AG04450 (cell line): ENCODE measurements at regions not wholly inside any gene's neighbourhood (a gene's known extent, or its start where the extent isn't known, plus 50 kb on each side); places are given as distances from the start of the nearest gene placed in this dataset.

Experiments used
- CTCF ChIA-PET: fragments of 300-600, 350-600 bp; formaldehyde crosslinking; extraction: SDS; loops from one replicate; lab custom pipeline; 2022; ENCODE audit warnings: antibody characterized with exemption, inconsistent platforms; lab: Charles Lee
- POLR2A ChIA-PET: fragments of 350-600 bp; formaldehyde crosslinking; extraction: SDS; loops from one replicate; lab custom pipeline; 2021; ENCODE audit warnings: antibody characterized with exemption, inconsistent platforms; lab: Yijun Ruan, JAX
- DNase-seq: peaks from one replicate; pipeline ENCODE4 v3.0.0-alpha.2; 2011; ENCODE audit warnings: low read depth, low spot score
- H3K27ac ChIP-seq: one replicate; pipeline ENCODE4 v1.5.1; 2012; ENCODE audit warnings: low read depth, low read length, control low read depth
- H3K27me3 ChIP-seq: one replicate; pipeline ENCODE4 v1.6.0; 2012; ENCODE audit warnings: low read length; ENCODE audit not compliant: control insufficient read depth, insufficient read depth
- H3K4me3 ChIP-seq: 2 replicates; pipeline ENCODE4 v1.5.1; 2011; ENCODE audit warnings: mild to moderate bottlenecking, low read depth, low read length, control low read depth
- H3K9me3 ChIP-seq: 2 replicates; pipeline ENCODE4 v1.5.1; 2012; ENCODE audit warnings: low read length; ENCODE audit not compliant: control insufficient read depth, insufficient read depth
- CTCF ChIP-seq: IDR thresholded peaks from 2 replicates; pipeline ENCODE4 v1.5.1; 2011; ENCODE audit warnings: low read depth, low read length, control low read depth, inconsistent platforms

- Histone ChIP-seq H3K9me3 (no peaks in the 10 kb centered on the region), H3K27ac (no peak overlapping the region), H3K27me3 (peaks cover 2% of the 10 kb centered on the region), H3K4me3 (no peak overlapping the region)
- ChIA-PET POLR2A (no interaction called here), CTCF (no interaction called here)
- no peak for DNase-seq
- no peak for TF ChIP-seq CTCF
These were observed 123.1 kb downstream of the ADAMTS15 start for GRCh38 chr11:130571519-130571918.

GRCh38 chr11:130571947-130572584, 123.6 kb downstream of the ADAMTS15 start:
- ChIA-PET POLR2A (interaction anchor here (1.0 kb wide), 1 partner anchor 52 kb away, joined by 3 read pairs; no protein-coding TSS in a partner anchor), CTCF (no interaction called here)
- peaks cover 2% of the 10 kb centered on the region for H3K27me3 ChIP-seq
- H3K9me3 ChIP-seq: no peaks in the 10 kb centered on the region
- TF ChIP-seq CTCF: no peak
- H3K4me3 ChIP-seq: no peak overlapping the region
- DNase-seq: no peak
- no peak overlapping the region for H3K27ac ChIP-seq

- no peak for DNase-seq
- H3K27ac ChIP-seq: no peak overlapping the region
- TF ChIP-seq CTCF: no peak
- H3K4me3 ChIP-seq: no peak overlapping the region
- CTCF ChIA-PET: no interaction called here
- H3K27me3 ChIP-seq: peaks cover 2% of the 10 kb centered on the region
- no peaks in the 10 kb centered on the region; the same call in 1 of the 2 replicates for H3K9me3 ChIP-seq
- POLR2A ChIA-PET: no interaction called here
These were observed 125.3 kb downstream of the ADAMTS15 start for GRCh38 chr11:130573767-130574166.

- Histone ChIP-seq H3K27ac (no peak overlapping the region), H3K27me3 (peaks cover 2% of the 10 kb centered on the region), H3K9me3 (peaks cover 3% of the 10 kb centered on the region; the same call in 1 of the 2 replicates), H3K4me3 (no peak overlapping the region)
- no peak for TF ChIP-seq CTCF
- ChIA-PET POLR2A (no interaction called here), CTCF (no interaction called here)
- no peak for DNase-seq
These were observed 126.3 kb downstream of the ADAMTS15 start for GRCh38 chr11:130574740-130575139.

- no peak for TF ChIP-seq CTCF
- ChIA-PET CTCF (interaction anchor here (0.5 kb wide), 1 partner anchor 251 kb away, joined by 3 read pairs; no protein-coding TSS in a partner anchor), POLR2A (no interaction called here)
- no peak for DNase-seq
- no peak overlapping the region for H3K4me3 ChIP-seq
- H3K27me3 ChIP-seq: peaks cover 2% of the 10 kb centered on the region
- peaks cover 3% of the 10 kb centered on the region; the same call in 1 of the 2 replicates for H3K9me3 ChIP-seq
- no peak overlapping the region for H3K27ac ChIP-seq
These were observed 127.7 kb downstream of the ADAMTS15 start for GRCh38 chr11:130576146-130576545.
